ENCODE measurements at regions not wholly inside any gene's neighbourhood (a gene's known extent, or its start where the extent isn't known, plus 50 kb on each side); places are given as distances from the start of the nearest gene placed in this dataset.

DNA sequence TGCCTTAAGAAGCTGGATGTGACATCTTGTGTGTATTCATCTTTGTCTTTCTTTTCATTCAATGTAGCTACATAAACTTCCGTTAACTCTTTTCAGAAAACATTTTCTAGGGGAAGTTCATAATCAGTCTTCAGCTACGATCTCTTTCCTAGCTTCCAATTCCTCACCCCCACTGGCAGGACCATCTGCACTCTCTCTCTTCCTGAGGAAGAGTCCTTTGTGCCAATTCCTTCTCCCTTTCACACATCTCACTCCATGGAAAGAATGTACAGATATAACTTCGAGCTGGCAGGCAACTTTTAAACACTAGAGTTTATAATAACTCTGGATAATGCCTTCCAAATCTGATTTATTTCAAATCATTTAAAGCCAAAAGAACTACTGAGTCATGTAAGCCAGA is 495.7 kb downstream of the GALC start:
- no peak for FAIRE-seq

DNA sequence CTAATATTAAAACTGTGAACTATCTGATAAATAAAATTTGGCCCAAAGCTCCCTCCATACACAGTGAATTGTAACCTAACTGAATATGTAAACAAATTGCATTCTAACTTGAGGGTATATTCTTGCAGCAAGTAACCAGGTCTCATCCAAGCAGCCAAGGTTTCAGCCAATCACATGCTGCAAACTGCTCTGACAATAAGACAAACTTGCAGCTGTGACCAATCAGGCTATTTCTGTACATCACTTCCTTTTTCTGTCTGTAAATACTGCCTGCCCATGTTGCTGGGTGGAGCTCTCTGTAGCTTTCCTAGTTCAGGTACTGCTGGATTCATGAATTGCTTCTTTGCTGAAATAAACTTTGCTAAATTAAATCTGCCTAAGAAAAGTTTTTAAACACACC is 499.0 kb downstream of the GALC start:
- no peak for FAIRE-seq

DNA sequence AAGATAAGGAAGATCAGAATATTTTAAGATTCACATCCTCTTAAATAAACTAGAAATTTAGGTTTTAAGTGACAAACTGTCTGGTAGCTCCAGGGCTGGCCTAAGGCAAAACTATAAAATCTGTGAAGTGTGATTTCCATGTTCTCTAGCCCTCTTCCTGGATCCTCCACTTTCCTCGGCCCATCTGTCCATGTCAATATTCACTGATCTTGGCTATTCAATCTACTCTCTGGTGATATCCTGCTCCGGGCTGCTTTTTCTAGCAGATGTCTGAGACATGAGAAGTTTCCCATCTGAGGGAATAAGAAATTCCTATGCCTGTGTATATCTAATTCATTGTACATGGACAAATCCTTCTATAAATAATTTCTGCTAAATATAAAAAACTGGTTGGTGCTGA is 500.4 kb downstream of the GALC start:
- FAIRE-seq: no peak

DNA sequence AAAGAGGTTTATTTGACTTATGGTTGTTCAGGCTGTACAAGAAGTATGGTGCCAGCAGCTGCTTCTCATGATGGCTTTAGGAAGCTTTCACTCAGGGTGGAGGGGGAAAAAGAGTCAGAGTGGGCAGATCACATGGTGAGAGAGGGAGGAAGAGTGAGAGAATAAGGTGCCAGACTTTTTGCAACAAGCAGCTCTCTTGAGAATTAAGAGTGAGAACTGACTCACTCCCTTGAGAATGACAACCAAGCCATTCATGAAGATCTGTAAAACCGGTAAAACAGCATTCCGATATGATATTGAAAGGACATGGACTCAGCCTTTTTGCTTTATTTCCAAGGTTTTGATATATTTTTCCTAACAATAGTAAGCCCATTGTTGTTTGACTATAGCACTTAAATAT is 501.2 kb downstream of the GALC start:
- FAIRE-seq: no peak

DNA sequence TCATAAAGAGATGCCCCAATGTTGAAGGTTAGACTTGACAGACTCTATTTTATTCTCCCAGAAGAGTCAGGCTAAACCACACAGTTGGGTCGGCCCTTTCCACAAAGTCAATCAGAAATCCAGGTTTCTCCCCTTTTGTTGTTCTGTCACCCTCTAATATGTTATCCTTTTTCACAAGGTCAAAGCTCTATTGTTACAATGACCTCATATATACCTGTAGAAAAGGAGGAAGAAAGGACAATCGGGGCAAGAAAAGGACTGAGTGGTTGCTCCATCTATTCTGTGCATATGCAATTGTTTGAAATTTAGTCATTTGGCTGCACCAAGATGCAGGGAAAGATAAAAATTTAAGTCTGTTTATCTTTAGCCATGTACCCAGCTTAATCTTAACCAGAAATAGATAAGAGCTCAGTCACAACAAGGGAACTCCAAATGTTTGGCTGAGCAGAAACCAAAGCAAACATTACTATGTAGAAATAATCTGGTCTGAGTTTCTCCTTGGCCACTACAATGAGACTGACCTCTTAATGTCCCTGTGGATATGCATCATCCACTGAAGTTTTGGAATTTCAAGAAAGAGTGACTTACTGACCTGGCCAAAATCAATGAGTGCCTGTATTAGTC is 503.7 kb downstream of the GALC start:
- no peak for FAIRE-seq

DNA sequence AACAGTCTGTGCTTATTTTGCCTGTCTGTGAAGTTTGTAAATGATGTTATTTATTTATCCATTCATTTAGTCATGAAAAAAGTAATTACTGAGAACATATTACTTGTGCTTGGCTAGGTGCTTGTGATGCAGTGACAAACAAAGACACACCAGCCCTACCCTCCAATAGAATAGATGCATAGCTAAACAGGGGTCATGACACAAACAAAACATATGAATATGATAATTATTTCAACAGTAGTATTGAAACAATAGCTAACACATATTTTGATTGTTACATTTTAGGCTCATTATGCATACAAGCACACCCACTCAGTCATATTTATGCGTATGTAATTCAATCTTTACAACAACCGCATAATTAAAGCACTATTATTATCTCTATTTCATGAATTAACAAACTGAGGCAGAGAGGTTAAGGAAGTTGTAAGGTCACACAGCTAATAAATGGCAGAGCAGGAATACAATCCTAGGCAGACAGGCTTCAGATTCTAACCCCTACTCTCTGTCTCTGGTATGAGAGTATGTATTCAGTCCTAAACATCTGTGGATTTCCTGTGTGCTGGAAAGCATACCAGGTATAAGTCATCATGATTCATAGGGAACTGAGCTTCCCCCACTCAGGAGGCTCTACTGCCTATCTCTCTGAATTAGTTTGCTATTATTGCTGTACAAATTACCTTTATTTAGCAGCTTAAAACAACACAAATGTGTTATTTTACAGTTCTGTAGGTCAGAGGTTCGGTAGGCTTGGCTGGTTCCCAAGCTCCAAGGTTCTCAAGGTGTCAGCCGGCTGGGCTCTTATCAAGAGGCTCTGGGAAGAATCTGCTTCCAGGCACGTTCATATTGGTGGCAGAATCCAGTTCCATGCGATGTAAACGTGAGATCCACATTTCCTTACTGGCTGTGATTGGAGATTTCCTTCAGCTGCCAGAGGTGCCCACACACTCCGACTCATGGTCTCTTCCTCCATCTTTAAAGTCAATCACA is 509.4 kb downstream of the GALC start:
- FAIRE-seq: no peak

DNA sequence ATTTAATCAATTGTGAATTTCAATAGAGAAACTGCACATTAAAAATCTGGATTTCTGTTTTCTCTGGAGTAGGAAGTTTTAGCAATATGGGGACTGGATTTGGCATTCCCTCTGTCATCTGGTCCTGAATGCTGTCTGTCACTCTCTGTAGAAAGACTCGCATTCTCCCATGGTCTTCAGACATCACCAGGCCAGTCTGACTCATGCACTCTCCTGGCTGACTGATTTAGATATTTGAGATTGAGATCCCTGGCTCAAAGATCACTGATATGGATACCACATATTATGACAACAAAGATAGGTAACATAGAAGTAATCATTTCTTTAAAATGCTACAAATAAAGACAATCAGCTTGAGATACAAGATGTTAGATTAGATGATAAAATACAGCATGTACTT is 524.5 kb downstream of the GALC start:
- no peak for FAIRE-seq

DNA sequence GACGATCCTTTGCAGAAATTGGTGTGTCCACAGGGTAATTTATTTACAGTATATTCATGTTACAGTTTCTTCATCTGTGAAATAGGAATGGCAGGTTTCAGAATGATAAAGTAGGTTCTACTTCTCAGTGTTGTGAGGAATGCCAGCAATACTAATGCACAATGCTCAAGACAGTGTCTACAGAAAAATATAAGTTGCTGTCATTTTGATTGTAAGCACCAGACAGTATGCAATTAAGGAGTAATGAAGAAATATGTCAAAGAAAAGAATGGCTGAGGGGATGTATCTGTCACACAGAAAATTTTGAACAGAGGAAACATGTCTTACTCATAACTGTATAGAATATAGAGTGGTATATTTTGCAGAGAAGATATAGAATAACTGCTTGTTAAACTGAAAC is 525.4 kb downstream of the GALC start:
- FAIRE-seq: no peak

DNA sequence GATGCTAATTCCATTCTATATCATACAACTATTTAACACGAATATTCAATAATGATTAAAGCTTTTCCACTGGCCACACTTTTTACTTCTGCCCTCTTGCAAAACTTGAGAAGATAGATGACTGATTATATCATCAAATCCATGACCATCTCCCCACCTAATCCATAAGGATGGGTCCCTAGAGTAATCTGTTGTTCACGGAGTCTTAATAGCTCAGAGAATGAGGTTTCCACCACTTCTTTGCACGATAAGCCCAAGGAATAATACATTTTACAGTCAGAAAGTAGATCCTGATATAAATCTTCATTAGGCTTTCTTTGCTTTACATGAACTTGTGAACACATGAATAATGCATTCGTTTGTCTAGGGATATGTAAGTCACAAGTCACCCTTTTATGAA is 527.2 kb downstream of the GALC start:
- no peak for FAIRE-seq

DNA sequence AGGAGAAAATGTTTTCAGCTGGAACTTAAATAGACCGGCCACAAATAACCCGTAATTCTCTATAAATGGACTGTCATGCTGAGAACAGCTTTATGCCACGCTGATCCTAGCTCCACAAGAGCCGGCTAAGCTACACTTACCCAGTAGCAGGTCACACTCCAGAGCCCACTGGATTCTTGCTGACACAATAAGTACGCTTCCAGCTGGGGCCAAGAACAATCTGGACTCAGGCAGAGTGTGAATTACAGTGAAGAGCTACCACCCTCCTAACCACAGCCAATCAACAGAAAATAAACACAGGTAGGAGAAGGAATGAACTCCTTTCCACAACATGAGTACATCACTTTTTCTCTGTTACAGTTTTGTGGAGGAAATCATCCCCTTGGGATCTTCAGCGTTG is 531.3 kb downstream of the GALC start:
- FAIRE-seq: no peak

DNA sequence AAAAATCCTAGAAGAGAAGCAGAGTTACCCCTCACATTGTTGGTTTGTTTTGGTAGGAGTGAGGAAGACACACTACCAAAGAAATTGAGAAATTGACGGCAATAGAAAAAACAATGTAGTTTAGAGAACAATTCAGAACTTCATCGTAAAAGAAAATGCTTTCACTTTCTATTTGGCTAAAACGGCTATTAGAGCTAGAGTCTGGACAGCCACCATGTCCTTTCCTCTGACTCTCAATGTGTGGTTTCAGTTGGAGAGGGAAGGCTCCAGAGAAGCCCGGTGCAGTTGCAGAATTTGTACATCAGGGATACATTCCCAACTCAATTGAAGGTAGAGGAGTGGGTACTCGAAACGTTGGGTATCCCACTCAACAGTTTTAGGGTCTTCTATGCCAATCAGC is 535.3 kb downstream of the GALC start:
- no peak for FAIRE-seq

DNA sequence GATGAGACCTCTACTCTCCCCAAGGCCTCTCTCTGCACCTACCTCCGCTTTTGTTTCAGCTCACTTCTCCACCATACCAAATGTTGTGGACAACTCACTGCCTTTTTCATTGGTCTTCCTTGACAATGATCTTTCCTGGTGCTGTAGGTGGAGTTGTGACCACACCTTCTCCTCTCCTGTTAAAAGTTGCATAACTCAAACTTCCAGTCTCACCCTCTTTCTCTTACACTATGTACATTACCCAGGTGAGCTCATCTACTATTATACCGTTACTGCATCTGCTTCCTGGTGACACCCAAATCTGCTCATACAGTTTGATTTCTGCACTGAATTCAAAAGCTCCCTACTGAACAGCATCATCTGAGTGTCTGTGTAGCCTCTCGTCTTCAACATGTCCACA is 542.8 kb downstream of the GALC start:
- FAIRE-seq: no peak

DNA sequence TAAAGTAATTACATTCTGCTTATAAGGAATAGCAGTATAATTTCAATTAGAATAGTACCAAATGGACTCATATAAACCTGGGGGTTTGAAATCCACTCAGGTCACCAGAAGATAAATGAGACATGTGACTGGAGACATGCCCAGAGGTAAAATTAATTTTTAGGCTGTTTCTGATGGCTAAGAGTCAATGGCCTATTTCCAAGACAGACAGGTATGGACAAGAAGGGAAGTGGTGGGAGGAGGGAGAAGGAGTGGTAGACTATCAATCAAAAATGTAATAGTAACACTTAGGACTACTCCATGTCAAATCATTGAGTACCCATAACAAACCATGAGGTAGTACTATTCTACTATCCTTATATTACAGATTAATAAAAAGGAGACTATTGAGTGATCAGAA is 544.0 kb downstream of the GALC start:
- FAIRE-seq: no peak

DNA sequence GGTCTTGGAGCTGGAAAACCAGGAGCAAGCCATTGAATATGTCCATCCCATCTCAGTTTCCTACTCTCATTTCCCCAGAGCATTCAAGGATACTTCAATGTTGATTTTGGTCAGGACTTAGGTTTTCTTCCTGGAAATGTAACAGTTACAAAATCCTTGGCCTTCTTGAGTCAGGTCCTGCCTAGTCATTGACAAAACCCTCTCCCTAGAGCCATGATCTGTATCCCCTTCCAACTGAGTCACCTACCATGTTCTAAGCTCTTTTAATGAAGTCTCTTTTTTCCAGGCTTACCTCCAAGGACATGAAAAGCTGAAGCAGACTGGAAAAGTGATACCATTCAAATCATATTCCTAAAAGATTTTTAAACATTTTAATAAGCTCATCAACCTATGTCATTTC is 549.2 kb downstream of the GALC start:
- no peak for FAIRE-seq

DNA sequence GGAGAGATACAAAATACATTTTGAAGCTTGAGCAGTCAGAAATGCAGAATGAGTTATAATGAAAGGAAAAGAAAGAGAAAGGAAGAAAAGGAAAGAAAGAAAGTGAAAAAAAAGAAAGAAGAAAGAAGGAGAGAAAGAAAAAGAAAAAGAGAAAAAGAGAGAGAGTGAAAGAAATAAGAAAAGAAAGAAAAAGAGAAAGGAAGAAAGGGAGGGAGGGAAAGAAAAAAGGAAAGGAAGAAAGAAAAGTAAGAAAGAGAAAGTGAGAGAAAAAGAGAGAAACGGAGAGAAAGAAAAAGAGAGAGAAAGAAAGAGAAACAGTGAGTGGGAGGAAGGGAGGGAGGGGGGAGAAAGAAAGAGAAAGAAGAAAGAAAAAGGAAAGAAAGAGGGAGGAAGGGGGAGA is 549.9 kb downstream of the GALC start:
- no peak for FAIRE-seq

DNA sequence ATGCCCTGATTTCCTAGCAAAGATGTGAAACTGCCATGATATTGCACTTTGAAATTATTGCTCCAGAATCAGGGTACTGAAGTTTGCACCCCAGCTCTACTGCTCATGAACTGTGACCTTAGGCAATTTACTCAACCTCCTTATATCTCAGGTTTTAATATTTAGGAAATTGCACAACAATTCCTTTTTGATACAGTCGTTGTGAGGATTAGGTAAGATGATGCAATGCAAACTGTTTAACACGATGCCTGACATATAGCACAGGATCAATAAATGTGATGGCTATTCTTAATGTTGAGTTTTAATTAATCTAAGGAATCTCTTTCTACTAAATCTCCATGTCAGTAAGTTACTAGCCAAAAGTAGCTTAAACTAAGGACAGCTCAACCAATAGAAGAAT is 555.8 kb downstream of the GALC start:
- FAIRE-seq: no peak

DNA sequence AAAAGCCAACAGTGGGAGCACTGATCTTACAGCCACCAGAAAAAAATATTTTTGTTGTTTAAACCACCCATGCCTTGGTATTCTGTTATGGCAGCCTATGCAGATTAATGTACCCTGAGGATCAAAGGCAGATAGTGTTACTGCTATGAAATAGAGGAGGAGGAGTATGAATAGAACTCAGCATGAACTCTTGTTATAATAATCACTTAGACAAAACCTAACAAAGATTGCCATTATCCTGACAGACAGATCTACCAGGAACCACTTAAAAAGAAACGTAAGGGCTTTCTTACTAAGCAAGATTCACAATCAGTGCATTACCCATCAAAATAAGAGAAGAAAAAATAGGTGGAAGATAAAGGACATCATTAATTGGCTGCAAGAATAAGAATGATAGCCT is 558.3 kb downstream of the GALC start:
- no peak for FAIRE-seq

DNA sequence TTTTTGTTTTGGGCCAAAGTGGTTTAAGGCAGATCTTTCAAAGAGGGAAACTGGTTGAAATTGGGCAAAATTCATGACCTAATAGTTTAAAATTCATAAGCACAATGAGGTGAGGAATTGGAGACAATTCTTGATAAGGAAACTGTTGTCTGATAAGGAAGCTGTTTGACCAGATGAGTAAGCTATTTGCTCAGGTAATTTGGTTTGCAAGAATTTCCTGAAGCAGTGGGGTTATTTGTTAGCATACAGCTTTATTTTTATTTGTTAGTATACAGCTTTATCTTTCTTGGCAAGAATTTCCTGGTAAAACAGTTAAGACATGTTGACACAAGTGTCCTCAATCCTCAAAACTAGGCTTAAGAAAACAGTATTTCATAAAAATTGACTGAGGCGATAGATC is 559.0 kb downstream of the GALC start:
- FAIRE-seq: no peak

DNA sequence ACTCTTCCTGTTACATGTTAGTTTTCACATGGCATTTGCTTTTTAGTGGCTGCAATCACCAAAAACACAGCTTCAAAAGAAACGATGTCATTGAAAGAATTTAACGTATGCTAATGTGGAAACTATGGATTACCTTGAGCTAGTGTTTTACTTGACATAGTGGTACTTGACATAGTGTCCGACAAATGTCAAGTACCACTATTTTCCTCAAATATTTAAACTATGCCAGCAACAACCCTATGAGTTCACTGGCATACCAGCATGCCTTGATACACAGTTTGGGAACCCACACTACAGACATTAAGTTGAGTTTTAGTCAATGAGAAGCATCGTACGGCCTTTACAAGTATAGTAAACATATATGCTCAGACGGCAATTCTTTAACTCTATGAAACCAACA is 560.3 kb downstream of the GALC start:
- FAIRE-seq: no peak

DNA sequence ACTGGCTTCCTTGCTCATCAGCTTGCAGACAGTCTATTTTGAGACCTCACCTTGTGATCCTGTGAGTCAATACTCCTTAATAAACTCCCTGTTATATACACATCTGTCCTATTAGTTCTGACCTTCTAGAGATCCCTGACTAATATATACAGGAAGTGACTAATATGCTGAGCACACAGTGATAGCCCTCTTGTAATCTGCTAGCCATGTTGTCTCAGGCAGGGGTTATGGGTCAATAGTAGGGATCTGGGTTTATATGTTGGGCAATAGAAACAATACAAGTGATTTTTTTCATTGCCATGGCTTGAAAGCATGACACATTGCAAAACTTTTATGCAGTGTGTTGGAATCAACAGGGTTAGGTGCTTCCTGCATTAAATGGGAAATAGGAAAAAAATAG is 562.2 kb downstream of the GALC start:
- no peak for FAIRE-seq

DNA sequence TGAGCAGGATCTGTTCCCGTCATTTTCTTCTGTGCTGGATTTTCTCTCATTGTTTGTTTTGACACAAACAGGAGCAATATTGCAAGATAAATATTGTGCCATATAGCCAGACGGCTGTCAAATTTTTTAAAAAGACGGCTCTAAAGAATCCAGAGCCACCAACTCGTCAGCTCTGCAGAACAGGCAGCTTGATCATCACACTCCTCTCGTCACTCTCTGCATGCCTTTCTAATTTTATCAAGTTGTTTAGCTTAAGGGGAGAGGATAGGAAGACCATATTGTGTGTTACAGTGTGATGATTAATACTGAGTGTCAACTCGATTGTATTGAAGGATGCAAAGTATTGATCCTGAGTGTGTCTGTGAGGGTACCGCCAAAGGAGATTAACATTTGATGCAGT is 562.8 kb downstream of the GALC start:
- FAIRE-seq: no peak

DNA sequence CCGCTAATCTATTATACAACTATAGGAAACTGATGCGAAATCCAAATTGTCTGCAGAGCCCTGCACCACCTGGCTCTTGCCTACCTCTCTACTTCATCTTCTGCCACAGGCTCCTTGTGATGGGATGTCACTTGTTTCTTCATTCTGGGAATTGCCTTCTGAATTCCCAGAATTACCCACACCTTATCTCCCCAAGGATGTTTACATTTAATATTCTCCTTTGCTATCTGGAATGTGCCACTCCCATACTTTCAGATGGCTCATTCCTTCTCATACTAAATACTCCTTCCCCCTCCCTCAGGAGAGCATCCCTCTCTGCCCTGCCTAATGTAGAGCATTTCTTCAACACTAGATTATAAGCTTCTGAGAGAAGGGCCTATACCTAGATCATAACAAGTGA is 573.1 kb downstream of the GALC start:
- FAIRE-seq: no peak

DNA sequence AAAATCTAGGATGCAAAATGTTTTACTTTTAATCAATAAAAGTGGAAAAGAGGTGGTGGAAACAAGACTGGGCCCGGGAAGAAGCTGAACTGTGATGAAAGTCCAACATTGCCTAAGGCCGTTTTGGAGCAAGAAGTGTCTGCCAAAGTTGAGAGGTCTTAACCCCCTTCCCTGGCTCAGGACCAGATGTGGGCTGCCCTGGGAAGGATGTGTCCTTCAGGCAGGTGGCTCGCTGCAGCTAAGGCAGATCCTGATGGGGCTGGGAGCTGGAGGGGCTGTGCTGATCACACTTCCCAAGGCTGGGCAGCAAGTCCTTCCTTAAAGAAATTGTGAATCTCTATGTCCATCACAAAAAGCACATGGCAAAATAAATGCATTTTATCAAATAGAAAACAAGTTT is 581.6 kb downstream of the GALC start:
- FAIRE-seq: no peak

DNA sequence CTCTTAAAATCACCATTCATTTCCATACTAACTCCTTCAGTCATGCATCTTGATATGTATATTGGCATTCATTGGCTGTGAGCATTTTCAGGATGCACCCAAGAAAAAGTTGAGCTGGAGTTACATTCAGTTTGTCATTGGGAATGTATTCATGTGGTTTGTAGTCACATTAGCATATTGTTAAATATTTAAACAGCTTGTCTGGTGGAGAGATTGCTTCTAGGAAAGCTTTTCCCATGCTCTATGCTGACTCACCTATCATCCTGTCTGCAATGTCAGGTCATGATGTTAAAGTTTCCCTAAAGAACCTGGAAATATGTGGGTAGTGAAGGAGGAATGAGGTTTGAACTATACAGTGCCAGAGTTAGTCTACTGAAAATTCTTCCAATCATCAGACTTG is 583.6 kb downstream of the GALC start:
- FAIRE-seq: no peak

DNA sequence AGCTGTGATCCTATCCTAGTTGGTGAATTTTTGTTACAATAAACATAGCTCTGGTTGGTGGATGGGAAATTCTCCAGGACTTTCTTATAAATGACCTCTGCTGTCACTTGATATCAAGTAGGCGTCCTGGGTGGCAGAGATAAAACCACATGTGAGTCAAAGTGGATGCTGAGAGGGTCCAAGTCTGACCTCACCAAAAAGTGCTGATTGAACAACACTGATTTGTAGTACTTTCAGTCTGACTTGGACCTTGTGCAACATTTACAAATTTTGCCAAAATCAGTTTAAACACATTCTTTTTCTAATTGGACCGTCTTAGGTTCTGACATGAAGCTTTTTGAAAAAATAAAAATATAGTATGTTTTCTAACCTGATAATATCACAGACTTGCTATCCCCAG is 585.6 kb downstream of the GALC start:
- FAIRE-seq: no peak
